Midbrain (tissue), 1 donor: ENCODE measurements at regions not wholly inside any gene's neighbourhood (a gene's known extent, or its start where the extent isn't known, plus 50 kb on each side); places are given as distances from the start of the nearest gene placed in this dataset.
"Not testable (repeated sequence)": the region's sequence is repeated elsewhere in the genome, so short reads cannot be mapped to it uniquely, and the experiment has no call there.

ENCODE experiments used
- DNase-seq: peaks from one replicate; lab custom pipeline; 2025; lab: John Stamatoyannopoulos, UW

DNA sequence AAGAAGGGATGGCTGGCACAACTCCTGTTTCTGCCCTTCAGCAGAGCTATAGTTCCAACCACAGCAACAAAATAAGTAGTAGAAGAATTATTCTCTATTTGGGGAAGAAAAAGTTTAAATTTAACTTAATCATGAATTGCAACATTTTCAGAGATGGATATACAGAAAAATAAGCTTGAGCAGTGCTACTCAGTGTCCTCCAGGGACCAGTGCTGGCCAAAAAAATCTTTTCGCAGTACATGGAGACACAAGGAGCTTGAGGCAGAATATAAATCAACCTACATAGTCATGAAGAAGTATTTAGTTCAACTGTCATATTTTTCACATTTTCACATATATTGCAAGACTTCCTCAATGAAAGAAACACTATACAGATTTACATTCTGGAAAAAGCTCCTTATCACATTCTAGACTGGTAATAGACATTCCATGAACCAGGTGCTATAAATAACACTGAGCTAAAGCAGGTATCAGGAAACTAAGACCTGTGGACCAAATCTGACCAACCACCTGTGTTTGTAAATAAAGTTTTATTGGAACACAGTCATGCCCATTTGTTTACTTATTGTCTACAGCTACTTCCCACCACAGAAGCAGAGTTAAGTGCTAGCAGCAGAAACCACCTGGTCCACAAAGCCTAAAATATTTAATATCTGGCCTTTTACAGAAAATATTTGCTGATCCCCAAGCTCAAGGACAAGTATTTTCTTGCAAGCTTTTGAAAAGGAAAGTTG lies 101.9 kb downstream of the RGS21 start:
- DNase-seq, result no peak

DNA sequence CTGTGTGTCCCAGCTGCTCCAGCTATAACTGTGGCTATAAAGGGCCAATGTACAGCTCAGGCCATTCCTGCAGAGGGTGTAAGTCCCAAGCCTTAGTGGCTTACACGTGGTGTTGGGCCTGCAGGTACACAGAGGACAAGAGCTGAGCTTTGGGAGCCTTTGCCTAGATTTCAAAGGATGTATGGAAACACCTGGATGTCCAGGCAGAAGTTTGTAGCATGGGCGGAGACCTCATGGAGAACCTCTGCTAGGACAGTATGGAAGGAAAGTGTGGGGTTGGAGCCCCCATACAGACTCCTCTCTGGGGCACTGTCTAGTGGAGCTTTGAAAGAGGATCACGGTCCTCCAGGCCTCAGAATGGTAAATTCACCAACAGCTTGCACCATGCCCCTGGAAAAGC lies 113.9 kb downstream of the RGS21 start:
- DNase-seq, result no peak

DNA sequence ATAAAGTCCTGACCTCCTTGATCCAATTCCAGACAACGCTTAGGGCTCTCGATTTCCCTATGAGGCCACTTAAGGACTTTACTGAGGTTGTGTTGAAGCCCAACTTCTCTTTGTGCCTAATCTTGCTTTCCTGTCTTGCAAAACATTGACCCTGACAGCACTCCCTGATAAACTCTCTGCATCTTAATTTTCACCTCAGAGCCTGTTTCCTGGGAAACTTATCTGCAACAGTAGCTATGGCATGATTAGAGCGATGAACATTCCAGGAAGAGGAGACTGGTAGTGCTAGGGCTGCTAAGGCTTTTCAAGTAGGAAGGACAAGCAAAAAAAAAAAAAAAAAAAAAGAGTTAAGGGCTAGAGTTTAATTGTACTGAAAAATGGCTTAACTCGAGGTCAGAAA lies 118.9 kb downstream of the RGS21 start:
- DNase-seq, result no peak

DNA sequence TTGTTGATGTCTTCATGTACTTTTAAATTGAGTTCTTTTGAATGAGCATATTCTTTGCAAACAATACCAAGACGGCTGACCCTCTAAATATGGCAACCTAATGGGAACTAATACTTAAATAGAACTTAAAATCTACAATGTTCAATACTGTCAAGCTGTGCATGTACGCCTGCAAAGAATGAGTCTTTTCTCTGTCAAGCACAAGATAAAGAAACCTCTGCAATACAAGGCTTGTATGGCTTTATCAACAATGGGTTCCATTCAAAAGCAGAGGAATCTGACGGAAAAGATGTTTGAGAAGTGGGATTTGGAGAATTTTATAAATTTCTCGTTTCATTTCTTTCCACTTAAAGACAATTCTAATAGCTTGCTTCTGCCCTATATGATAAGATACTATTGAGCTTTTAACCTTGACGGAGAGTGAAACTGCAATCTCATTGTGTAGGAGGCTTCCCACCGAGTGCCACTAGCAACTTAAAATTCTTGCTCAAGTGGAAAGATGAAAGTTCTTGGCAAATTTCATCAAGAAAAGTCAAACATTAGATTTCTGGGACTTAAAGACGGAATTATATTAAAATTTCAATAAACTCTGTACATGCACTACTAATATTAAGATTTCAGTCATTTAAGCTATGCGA lies 119.8 kb downstream of the RGS21 start:
- DNase-seq, result no peak

DNA sequence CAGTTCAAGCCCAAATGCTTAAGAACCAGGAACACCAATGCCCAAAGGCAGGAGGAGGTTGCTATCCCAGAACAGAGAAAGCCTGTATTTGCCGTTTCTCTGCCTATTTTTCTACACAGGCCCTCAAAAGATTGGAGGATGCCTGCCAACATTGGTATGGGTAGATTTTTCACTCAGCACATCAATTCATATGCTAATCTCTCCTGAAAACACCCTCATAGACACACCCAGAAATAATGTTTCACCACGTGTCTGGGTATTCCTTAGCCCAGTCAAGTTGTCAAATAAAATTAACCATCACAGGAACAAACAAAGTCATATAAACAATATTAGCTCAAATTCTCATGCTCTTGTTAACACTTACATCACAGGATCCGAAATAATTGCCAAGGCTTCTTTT lies 121.9 kb downstream of the RGS21 start:
- DNase-seq, result no peak

DNA sequence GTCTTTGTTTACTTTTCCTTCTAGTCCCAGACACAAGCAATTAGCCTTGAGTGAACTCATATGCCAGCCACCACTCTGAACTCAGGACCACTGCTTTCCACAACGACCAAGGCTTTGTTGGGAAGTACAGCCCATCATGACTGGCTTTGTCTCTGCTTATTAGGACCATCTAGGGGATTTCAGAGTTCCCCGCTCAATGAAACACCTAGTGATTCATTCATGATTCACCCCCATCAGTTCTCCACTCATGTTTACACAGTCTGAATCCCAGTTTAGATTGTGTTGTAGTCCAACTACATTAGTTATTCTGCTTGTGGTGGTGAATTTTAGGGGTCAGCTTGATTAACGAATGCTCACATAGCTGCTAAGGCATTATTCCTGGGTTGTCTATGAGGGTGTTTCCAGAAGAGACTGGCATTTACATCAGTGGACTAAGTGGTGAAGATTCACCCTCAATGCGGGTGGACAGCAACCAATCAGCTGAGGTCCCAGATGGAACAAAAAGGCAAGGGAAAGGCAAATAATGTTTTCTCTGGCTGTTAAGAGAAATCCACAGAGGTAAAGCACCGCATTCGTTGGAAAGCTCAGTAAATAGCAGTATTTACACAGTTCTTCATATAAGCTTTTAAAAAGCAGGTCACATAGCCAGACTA lies 122.7 kb downstream of the RGS21 start:
- DNase-seq, result no peak

DNA sequence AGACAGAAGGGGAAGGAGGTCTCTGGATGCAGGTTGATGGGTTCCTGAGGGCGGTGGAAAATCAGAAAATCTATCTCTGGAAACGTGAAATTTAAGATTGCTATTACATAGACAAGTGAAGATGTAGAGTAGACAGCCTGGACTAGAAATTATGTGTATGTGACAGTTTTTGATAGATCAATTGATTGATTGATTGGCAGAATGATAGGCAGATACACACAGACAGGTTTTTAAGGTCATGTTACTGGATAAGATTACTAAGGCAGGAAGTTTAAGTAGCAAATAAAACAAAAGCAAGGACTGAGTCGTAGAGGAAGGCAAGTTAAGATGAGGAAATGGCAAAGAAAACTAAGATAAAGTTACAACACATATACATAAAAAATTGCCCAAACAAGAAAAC lies 124.7 kb downstream of the RGS21 start:
- DNase-seq, result no peak

DNA sequence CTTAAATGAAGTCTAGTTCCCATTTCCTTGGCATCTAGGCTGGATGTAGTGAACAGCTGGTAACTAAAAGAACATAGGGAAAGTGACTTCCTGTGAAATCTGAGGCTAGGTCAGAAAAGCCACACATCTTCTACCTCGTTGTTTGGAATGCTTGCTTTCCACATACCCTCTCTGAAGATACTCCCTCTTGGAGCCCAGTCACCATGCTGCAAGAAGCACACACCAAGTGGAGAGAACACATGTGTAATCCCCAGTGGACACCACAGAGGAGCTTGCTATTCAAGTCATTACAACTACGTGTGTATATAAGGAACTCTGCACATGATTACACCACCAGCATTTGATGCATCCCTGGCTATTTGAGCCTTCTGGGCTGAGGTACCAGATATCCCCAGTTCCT lies 125.9 kb downstream of the RGS21 start:
- no peak for DNase-seq

DNA sequence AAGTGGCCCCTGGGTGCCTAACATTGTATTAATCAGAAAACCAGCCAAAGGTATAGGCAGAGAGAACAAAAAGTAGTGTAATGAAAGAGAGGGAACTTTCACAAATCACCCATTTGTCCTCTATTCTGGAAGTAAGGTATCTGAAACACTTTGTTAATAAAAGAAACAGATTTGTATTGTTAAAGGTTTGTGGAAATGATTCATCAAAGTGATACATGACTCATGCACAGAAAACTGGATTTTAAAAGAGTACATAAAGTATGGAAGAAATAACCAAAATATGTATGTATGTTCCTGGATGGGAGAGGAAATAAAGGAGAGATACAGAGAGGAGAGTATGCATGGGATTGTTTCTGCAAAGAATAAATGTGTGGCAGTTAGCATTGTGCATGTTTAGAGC lies 126.8 kb downstream of the RGS21 start:
- DNase-seq, result no peak

DNA sequence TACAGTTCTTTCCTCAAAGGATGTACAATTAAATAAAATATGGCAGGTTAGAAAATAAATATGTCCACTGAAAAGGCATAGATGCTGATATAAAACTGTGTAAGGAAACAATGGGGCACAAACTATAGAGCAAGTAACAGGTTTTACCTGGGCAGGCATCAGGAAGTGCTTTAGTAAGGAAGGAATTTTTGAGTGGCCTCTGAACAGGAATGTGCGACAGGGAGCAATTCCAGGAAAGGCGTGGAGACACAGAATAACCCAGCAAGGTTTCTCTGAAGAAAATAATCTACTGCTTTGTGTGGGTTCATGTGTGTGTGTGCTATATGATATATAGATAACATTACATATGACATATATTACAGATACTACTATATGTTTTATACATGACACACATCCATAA lies 128.4 kb downstream of the RGS21 start:
- no peak for DNase-seq

DNA sequence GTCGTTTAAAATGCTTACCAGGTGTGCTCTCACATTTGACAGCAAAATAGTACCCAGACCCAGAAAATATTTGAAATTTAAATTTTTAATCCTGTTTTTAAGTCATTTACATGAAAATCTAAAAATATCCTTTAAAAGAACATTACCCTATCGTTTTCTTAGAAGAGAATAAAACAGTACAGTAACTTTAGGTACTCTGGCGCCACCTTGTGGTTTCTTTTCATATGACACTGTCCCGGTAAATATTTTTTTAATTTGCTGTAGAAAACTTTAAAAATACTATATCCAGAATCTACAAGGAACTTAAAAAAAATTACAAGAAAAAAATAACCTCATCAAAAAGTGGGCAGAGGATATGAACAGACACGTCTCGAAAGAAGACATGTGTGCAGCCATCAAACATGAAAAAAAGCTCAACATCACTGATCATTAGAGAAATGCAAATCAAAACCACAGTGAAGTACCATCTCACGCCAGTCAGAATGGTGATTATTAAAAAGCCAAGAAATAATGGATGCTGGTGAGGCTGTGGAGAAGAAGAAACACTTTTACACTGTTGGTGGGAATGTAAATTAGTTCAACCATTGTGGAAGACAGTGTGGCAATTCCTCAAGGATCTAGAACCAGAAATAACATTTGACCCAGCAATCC lies 129.2 kb downstream of the RGS21 start:
- peak; percentile 32 for DNase-seq

DNA sequence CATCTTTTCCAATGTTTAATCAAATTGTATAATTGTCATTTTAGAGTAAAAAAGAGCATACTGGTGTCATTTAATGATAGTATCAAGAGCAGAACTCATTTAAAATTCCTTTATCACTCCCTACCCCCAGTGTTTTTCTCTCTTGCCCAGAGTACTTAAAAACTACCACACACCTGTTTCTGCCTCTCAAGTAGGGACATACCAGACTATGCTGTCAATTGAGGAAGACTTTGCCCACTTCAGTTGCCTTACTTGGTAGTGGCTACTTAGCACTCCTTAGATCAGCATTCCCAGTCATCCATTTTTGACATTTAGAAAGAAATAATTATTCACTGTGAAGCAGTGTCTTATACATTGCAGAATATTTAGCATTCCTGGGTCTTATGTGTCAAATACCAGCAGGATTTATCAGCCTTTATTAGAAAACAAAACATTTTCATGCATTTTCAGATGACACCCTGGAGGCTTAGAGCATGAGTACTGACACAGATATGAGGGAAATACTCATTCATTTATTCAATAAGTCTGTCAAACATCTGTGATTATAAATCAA lies 127.5 kb upstream of the RGS1 start:
- no peak for DNase-seq

DNA sequence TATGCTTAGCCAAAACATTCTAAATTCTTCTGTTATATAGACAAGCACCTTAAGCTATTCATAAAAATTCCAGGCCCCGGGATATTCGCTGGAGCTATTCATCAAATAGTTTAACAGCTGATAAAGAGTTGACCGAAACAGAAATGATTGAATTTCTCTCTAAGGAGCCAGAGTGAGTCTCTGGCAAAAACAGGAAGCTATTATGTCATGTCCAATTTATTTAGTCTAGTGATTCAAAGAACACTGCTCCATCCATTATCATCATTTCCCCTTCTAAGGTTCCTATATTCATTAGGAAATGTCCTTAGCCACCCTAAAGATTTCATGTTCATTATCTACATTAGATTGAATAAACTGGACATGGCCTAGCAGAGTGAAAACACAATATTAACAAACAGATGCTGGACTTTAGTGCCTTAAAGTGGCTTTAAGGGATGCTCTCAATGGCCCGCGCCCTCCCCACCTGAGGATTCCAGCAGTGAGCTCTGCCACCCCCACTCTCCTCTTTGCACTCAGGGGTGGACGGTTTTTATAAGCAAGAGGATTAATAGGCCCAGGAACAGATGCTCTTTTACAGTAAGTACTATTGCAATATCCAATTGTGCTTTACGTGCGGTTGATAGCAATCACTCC lies 122.1 kb upstream of the RGS1 start:
- no peak for DNase-seq

DNA sequence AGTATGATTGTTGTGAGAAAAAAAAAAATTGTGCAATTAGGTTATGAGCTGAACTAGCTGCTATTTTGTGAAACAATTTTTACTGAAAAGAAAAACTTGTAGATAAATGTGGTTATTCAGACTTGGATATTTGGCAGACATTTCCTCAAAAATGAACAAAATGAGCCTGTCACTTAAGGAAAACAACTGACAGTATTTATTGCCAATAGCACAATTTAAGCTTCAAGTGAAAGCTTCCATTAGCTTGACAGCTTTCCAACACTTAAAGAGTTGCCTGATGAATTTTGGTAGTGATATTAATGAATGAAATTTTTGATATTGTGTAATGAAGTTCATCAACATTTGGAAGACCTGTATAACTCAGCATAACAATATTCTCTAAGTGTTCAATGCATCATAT lies 116.1 kb upstream of the RGS1 start:
- no peak for DNase-seq

DNA sequence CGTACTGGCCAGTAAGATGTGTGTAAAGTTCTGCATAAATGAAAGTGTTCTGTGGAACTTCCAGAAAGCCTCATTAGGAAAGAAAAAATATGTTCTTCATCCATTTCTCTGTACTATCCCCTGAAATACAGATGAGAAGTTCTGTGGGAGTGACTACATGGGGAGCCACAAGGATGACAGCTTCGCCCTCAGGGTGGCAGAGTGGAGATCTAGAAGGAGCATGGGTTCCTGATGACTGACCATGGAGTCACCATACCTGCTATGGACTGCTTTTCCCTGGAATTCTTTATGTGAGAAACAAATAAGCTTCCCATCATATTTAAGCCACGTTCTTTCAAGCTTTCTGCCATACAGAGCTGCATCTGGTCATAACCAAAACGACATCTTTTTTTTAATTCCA lies 113.9 kb upstream of the RGS1 start:
- no peak for DNase-seq

DNA sequence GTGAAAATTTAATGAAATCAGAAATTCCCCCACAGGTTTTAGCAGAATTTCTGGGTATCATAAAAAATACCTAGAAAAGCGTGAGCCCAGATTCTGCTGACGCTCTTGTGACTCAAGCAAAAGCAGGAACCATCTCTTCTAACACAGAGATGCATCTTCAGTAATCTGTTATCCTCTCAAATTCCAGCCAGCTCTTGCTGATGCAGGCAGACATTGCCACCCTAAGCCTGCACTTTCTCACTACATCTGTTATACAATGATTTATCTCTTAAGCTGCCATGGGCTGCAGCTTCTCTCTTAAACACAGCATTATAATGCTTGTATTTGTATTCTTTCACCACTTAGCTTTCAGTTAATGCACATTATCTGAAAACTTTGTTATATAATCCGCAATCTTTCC lies 113.0 kb upstream of the RGS1 start:
- DNase-seq, result no peak

DNA sequence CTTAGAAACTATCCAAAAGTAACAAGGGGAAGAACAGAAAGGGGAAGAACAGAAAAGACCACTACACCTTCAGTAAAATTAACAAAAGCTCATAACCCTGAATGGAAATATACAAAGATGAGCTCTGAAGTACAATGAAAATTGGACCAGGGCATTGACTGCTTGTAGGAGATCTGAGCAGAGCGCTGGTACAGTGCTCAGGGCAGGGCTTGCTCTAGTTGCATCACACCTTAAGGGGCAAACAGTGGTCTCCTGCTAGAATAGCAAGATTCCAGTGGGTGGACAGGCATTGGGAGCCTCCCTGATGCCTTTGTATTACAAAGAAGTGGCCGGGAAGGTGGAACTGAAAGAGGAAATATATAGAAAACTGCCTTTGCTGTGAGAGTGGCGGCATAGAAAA lies 111.9 kb upstream of the RGS1 start:
- no peak for DNase-seq

DNA sequence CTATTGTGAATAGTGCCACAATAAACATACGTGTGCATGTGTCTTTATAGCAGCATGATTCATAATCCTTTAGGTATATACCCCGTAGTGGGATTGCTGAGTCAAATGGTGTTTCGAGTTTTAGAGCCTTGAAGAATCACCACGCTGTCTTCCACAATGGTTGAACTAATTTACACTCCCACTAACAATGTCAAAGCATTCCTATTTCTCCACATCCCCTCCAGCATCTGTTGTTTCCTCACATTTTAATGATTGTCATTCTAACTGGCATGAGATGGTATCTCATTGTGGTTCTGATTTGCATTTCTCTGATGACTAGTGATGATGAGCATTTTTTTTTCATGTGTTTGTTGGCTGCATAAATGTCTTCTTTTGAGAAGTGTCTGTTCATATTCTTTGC lies 110.4 kb upstream of the RGS1 start:
- not testable (repeated sequence) for DNase-seq

DNA sequence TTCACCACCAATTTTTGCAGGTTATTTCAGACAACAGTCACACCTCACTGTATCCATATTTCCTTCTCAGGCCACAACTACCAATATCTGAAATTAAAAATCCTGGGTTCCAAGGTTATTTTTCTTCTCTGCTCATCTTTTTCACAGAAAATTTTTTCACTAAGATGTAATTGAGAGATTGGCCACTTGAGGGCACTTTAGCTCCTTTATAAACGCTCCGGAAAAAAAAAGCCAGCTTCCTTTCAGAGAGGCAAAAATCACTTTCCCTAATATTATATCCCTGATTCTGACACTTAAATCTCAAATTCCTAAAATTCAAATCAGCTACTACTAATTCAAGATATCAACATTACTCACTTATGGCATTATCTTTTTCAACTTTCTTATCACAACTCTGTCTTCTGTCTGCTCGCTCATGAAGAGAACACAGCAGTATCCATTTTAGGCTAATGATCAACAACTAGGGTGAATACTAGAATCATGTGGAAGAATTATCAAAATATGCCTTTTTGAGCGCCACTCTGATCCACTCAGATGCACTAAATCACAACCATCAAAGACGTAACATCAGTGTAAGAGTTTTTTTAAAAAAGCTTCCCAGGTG lies 101.4 kb upstream of the RGS1 start:
- DNase-seq, result peak; percentile 57

DNA sequence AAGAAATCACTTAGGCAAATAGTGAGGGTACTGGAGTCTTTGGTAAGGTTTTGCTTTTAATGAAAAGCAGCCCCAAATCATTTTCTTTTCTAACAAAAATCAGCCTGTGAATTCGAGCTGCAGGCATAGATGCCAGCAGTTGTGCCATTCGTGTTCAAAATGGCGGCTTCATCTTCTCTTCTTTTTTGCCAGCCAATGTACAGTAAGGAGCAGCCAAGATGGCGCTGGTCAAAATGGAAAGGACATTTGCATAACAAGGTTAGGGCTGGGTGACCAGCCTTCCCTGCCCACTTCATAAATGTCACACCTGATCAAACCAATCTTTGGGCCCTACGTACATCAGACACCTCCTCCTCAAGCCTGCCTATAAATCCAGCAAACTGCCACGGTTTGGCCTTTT lies 100.2 kb upstream of the RGS1 start:
- no peak for DNase-seq

DNA sequence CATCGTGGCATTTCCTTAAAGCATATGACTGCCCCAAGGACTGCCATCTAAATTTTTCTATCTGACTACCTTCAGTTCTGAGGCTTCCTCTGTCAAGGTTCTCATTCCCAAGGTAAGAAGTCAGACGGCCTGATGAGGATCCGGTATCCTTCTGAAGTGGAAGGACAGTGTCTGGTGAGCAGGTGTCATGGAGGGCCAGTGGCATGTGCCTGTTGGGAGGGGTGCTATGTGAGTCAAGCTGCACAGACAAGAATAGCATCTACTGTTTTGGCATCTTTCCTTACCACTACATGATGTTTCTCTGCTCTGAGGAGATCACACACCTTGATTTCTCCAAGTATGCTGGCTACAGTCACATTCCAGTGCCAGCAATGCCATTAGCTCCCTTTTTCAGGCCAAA lies 99.6 kb upstream of the RGS1 start:
- no peak for DNase-seq

DNA sequence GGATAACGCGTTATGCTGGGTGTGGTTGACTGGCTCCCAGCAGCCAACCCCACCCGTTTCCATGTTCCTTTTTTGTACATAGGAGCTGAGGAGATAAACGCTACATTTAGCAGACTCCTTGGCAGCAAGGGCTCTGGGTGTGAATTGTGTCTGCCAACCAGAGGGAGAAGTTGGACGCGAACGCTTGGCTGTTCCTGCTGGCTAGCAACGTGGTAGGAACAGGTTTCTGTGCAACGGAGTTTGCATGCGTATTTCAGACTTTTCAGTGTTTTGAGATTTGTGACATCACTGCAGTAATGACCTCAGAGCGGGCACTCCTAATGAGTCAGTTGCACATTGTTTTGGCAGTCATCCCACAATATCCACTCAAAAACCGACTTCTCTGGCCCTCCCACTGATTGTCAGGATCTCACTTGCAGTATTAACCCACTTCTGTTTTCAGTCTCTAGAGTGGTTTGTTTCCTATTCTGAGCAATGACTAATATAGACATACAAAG lies 98.7 kb upstream of the RGS1 start:
- no peak for DNase-seq
